Activated T-cell treated with anti-CD3 and anti-CD28 coated beads for 48 hours (primary cell): ENCODE measurements at regions not wholly inside any gene's neighbourhood (a gene's known extent, or its start where the extent isn't known, plus 50 kb on each side); places are given as distances from the start of the nearest gene placed in this dataset.

ENCODE experiments used
- DNase-seq: peaks from one replicate; pipeline ENCODE4 v3.0.0-alpha.2; 2020; ENCODE audit warnings: low read depth

DNA sequence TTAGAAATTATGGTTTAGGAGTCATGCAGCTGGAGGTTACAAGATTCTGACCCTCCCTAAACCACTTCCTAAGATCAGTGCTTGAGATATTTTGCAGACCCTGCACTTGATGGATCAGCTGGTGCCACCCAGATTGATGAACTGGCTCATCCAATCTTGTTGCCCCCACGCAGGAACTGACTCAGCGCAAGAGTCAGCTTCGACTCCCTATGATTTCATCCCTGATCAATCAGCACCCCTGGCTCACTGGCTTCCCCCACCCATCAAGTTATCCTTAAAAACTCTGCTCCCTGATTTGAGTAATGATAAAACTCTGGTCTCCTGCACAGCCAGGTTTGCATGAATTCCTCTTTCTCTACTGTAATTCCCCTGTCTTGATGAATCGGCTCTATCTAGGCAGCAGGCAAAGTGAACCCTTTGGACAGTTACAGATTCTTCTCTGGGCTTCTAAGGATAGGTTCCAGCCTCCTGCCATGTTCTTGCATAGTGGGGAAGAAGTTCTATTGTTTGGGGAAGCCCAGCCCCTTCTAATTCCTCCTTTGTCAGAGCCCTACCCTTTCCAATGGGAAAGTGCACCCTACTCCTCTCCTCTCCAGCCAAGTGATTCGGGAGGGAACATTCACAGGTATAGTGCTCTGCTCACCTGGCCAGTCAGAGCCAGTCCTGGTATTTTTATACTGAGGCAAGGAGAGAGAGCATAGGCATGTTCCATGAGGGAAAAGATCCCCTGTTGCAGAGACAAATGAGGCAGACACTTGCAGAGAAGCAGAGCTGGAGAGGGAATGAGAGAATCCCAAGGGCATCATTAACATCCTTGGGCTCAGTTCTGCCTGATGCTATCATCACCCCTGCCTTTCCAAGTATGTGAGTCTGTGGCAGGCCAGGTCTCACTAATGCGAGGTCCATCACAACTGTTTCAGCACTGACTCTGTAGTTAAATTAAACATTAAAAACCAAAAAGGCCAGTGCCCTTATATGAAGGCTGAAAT, 224.4 kb upstream of the GALNT17 start:
- no peak for DNase-seq

DNA sequence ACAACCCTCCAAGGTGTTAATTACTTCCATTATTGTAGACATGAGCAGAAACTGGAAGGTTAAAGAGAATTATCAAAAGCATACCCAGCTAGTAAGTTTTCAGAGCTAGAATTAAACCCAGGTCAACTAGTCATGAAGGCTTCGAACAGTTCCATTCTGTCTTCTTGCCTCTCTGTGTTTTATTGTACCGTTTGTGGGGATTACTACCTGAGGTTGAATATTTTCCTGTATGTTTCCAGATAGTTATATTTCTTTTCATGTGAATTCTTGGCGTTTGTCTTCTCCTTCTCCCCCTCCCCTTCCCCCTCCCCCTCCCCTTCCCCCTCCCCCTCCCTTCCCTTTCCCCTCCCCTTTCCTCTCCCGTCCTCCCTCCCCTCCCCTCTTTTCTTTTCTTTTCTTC, 218.0 kb upstream of the GALNT17 start:
- DNase-seq = no peak

- DNase-seq = no peak
Observed at GRCh38 chr7:70915067-70915466, 216.9 kb upstream of the GALNT17 start.

DNA sequence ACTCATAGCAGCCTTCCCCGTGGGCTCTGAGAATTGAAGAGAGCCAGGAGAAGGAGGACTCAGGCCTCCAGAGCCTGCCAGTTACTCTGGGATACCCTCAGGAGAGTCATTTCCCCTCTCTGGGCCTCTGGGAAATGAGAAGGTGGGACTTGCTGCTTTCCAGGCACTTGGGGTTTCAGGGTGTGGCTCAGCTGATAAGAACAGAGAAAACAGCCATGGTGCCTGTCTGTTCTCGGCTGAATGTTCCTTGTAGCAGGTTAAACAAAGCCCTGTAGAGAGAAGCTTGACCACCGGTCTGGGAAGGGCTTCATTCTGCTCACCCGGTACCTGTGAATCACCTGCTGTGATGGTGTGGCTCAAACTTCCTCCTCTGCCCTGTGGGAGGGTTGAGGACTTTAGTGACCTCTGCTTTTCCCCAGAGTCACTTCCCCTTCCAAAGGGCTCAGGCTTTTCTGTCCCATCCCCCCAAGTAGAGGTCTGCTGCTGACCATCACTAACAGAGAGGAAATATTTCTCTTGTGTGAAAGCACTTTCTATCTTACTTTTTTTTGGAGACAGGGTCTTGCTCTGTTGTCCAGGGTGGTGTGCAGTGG, 212.4 kb upstream of the GALNT17 start:
- DNase-seq = no peak

GRCh38 chr7:70920876-70921275, 211.1 kb upstream of the GALNT17 start:
- no peak for DNase-seq

GRCh38 chr7:70923181-70923845, 208.6 kb upstream of the GALNT17 start:
- DNase-seq = no peak

DNA sequence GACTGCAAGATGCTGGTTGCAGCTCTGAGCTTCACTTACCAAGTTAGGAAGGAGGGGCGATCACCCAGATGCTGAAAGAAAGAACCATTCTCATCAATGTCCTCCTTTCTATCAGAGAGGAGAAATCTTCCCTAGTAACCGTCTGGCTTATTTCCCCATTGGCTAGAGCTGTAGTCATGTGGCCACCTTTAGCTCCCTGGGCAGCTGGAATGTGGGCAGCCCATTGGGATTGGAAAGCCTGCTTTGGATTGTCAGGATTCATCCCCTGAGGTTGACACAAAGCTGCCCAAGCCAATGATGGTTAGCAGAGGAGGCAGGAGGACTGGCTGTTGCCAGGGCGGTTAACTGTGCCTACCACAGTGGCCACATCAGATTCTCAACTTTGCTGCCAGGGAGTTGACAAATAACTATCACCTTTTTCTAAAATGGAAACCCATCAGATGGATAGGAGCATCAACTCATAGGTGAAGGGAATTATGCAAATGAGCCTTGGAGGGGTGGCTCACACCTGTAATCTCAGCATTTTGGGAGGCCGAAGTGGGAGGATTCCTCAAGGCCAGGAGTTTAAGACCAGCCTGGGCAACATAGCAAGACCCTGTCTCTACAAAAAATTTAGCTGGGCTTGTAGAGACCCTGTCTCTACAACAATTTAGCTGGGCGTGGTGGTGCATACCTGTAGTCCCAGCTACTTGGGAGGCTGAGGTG, 206.4 kb upstream of the GALNT17 start:
- no peak for DNase-seq

GRCh38 chr7:70926666-70927065, 205.3 kb upstream of the GALNT17 start:
- DNase-seq = no peak

DNA sequence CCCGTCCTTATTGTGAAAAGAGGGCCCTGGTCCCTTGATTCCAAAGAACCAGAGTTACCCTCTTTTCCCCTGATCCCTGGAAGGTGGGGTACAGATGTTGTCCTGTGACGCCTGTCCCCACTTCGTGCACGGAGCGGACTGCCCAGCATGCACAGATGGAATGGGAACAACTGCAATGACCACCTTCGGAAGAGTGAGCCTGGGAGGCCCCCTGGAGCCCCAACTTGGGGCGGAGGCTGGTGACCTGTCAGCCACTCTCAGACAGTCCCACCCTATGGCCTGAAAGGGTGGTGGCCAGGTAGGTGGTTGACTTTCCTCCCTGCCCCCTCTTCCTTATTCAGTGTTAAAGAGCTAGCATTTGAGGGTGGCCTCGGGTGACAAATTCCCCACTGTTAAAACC, 196.6 kb upstream of the GALNT17 start:
- no peak for DNase-seq

GRCh38 chr7:70935854-70936253, 196.1 kb upstream of the GALNT17 start:
- no peak for DNase-seq

DNA sequence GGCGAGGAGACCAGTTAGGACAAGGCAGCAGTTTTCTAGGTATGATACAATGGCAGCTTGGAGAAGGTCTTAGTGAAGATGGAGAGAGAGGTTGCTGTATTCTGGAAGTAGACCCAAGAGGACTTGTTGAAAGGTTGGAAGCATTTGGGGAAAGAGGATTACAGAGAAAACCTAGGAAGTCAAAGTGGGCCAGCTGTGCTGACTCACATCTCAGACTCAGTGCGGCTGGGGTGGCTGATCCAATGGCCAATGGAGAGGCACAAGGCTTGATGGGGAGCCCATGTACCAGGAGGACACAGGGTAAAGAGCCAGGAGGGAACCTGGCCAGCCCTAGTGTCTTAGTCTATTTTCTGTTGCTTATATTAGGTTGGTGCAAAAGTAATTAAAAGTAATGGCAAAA, 194.5 kb upstream of the GALNT17 start:
- DNase-seq = no peak

- DNase-seq = no peak
Observed at GRCh38 chr7:70940597-70940996, 191.3 kb upstream of the GALNT17 start.

DNA sequence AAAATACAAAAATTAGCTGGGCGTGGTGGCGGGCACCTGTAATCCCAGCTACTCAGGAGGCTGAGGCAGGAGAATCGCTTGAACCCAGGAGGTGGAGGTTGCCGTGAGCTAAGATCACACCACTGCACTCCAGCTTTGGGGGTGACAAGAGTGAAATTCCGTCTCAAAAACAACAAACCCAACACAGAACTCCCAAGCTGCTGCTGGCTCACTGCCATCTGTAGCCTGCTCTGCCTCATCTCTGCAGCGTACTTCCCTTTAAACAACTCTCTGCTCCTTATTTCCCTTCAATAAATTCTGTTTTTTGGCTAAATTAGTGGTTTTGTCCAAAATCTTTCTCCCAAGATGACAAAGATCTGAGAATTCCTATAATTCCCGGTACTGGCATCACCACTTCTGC, 189.2 kb upstream of the GALNT17 start:
- no peak for DNase-seq

DNA sequence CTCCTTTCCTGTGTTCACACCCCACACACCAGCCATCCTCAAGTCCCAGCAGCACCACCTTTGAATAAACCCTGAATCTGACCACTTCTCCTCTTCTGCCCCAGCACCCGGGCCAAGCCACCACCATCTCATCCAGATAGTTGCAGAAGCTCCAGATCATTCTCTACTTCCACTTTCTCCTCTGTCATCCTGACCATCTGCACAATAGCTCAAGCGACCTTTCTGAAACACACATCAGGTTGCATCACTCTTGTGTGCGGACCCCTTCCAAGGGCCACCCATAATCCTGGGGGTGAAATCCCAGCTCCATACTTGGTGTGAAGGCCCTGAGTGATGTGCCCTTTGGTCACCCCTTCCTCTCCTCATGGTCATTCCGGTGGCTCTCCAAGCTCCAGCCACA, 187.4 kb upstream of the GALNT17 start:
- no peak for DNase-seq

DNA sequence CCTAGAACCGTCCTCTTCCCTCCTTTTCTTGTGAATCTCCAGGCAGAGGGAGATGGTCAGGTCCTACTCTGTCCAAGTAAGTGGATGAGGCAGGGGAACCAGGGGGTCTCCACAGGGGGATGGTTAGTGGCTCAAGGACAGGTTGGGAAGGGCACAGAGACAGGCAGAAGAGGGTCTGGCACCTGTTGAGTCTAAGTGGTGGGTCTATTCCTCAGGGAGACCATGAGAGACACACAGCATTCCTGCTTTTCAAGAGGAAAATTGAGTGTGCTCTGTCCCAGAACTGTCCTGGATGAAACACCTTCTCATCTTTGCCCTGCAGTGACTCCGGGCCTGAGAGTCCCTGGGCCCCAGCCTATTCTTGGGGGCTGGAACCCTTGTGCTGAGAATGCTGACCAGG, 184.8 kb upstream of the GALNT17 start:
- DNase-seq = no peak

DNA sequence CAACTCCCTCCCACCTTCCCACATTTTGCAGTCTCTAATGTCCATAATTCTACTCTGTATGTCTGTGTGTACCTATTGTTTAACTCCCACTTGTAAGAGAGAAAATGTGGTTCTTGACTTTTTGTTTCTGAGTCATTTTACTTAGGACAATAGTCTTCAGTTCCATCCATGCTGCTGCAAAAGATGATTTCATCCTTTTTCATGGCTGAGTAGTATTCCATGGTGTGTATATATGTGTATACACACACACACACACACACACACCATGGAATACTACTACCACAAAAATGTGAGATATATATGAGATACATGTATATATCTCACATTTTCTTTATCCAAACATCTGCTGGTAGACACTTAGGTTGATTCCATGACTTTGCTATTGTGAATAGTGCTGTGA, 182.1 kb upstream of the GALNT17 start:
- no peak for DNase-seq

GRCh38 chr7:70951271-70951962, 180.5 kb upstream of the GALNT17 start:
- DNase-seq = no peak

GRCh38 chr7:70952311-70952710, 179.6 kb upstream of the GALNT17 start:
- no peak for DNase-seq

DNA sequence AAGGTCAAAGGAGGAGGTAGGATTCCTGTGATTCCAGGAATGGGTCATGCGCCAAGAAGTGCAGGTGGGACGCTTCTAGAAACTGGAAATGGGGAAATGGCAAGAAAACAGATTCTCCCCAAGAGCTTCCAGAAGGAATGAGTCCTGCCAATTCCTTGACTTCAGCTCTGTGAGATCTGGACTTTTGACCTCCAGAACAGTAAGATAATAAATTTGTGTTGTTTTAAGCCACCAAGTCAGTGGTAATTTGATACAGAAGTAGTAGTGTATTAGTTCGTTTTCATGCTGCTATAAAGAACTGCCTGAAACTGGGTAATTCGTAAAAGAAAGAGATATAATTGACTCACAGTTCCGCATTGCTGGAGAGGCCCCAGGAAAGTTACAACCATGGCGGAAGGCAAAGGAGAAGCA, 178.6 kb upstream of the GALNT17 start:
- DNase-seq = no peak

- DNase-seq = no peak
Observed at GRCh38 chr7:70953796-70954195, 178.1 kb upstream of the GALNT17 start.

- no peak for DNase-seq
Observed at GRCh38 chr7:70972693-70973092, 159.3 kb upstream of the GALNT17 start.

- no peak for DNase-seq
Observed at GRCh38 chr7:70975754-70976153, 156.2 kb upstream of the GALNT17 start.
